ENCODE measurements at regions not wholly inside any gene's neighbourhood (a gene's known extent, or its start where the extent isn't known, plus 50 kb on each side); places are given as distances from the start of the nearest gene placed in this dataset.

DNA sequence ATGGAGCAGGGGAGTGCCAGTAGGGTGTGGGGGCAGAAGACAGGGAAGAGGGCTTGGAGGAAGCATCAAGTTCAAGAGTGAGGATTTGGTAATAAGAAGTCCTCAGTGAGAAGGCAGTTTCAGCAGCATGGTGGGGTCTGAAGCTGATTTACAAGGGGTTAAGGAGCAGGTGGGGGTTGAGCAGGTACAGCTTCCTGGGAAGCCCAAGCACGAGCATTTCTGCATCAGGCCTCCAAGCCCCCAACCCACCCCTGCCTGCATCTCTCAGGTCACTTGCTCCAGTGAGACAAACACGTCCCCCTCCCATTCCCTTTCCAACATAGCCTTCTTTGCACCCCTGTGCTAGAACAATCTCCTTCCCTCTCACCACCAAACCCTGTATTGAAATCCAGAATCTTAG lies 574.7 kb downstream of the MATN1 start:
- H3K27ac ChIP-seq (ENCODE audit: low read depth in 2 of 2, low read length in 2 of 2): no peak overlapping the region
- H3K27me3 ChIP-seq (ENCODE audit: control insufficient read depth in 2 of 2, insufficient read depth in 2 of 2, low read length in 2 of 2): no peaks in the 10 kb centered on the region
- H3K4me3 ChIP-seq (ENCODE audit: low read length in 2 of 2): no peak overlapping the region
- no peaks in the 10 kb centered on the region for H3K4me1 ChIP-seq (ENCODE audit: control insufficient read depth in 2 of 2, insufficient read depth in 2 of 2, low read length in 2 of 2)
- no peaks in the 10 kb centered on the region for H3K9me3 ChIP-seq (ENCODE audit: control insufficient read depth in 2 of 2, low read length in 2 of 2)
- no peak overlapping the region for H3K9ac ChIP-seq (ENCODE audit: low read depth in 1 of 2, low read length in 2 of 2)
- no peaks in the 10 kb centered on the region for H3K36me3 ChIP-seq (ENCODE audit: control insufficient read depth in 2 of 2, insufficient read depth in 2 of 2, low read length in 2 of 2)

DNA sequence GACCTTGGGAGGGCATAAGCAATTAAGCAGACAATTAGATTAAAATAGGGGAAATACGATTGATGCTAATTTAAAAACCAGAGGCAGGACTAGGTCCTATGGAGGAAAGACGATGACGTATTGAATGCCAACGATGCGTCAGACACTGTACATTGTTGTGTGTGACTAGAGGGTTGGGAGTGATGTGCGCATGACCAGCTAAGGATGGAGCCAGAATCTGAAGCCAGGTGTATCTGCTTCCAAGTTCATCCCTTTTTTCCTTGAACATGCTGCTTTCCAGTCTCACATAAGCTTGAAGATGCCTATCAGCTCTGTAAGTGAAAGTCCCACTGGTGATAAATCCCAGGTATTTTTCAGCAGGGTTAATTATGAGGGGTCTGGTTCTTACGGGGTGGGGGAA lies 576.2 kb downstream of the MATN1 start:
- Histone ChIP-seq H3K4me3 (ENCODE audit: low read length in 2 of 2) (no peak overlapping the region), H3K27ac (ENCODE audit: low read depth in 2 of 2, low read length in 2 of 2) (no peak overlapping the region), H3K9me3 (ENCODE audit: control insufficient read depth in 2 of 2, low read length in 2 of 2) (no peaks in the 10 kb centered on the region), H3K36me3 (ENCODE audit: control insufficient read depth in 2 of 2, insufficient read depth in 2 of 2, low read length in 2 of 2) (no peaks in the 10 kb centered on the region), H3K4me1 (ENCODE audit: control insufficient read depth in 2 of 2, insufficient read depth in 2 of 2, low read length in 2 of 2) (no peaks in the 10 kb centered on the region), H3K9ac (ENCODE audit: low read depth in 1 of 2, low read length in 2 of 2) (no peak overlapping the region), H3K27me3 (ENCODE audit: control insufficient read depth in 2 of 2, insufficient read depth in 2 of 2, low read length in 2 of 2) (no peaks in the 10 kb centered on the region)

DNA sequence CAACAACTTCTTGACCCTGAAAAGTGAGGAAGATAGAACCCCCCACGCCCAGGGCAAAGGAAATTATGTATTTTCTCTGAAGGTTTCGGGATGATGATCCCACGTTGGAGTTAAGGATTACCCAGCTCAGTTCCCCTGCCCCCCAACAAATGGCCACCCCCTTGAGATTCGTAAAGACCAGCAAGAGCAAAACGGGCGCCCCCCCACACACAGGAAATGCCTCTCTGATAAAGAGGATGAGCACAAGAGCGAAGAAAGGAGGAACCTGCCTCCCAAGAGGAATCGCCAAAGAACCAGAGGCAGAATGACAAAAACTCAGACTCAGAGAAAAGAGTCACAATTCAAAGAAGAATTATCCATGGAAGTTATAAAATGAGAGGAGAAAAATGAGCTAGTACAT lies 576.9 kb downstream of the MATN1 start:
- Histone ChIP-seq H3K4me1 (ENCODE audit: control insufficient read depth in 2 of 2, insufficient read depth in 2 of 2, low read length in 2 of 2) (no peaks in the 10 kb centered on the region), H3K4me3 (ENCODE audit: low read length in 2 of 2) (no peak overlapping the region), H3K9me3 (ENCODE audit: control insufficient read depth in 2 of 2, low read length in 2 of 2) (no peaks in the 10 kb centered on the region), H3K9ac (ENCODE audit: low read depth in 1 of 2, low read length in 2 of 2) (no peak overlapping the region), H3K36me3 (ENCODE audit: control insufficient read depth in 2 of 2, insufficient read depth in 2 of 2, low read length in 2 of 2) (no peaks in the 10 kb centered on the region), H3K27me3 (ENCODE audit: control insufficient read depth in 2 of 2, insufficient read depth in 2 of 2, low read length in 2 of 2) (no peaks in the 10 kb centered on the region), H3K27ac (ENCODE audit: low read depth in 2 of 2, low read length in 2 of 2) (no peak overlapping the region)

DNA sequence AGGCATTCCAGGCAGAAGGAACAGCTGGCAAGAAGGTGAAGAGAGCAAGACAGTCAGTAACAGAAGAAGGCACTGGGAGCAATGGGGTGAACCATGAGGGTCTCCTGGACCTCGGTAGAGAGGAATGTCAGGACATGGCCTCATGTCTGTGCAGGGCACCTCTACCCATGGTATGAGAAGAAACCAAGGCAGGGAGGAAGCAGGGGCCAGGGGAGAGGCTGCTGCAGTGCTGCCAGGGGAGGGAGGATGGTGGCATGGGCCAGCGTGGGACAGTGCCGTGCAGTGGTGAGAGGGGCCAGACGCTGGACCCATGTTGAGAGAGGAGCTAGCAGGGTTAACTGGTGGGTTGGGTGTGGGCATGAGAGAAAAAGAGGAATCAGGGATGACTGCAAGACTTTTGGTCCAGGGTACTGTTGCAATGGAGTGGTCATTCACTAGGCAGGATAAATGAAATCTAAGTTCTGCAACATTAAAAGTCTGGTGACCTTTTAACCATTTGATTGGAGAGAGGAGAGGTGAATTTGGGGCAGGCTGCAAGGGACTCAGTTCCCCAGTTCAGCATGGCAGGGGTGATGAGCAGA lies 577.6 kb downstream of the MATN1 start:
- Histone ChIP-seq H3K27me3 (ENCODE audit: control insufficient read depth in 2 of 2, insufficient read depth in 2 of 2, low read length in 2 of 2) (no peaks in the 10 kb centered on the region), H3K9me3 (ENCODE audit: control insufficient read depth in 2 of 2, low read length in 2 of 2) (no peaks in the 10 kb centered on the region), H3K4me3 (ENCODE audit: low read length in 2 of 2) (no peak overlapping the region), H3K9ac (ENCODE audit: low read depth in 1 of 2, low read length in 2 of 2) (no peak overlapping the region), H3K27ac (ENCODE audit: low read depth in 2 of 2, low read length in 2 of 2) (no peak overlapping the region), H3K4me1 (ENCODE audit: control insufficient read depth in 2 of 2, insufficient read depth in 2 of 2, low read length in 2 of 2) (no peaks in the 10 kb centered on the region), H3K36me3 (ENCODE audit: control insufficient read depth in 2 of 2, insufficient read depth in 2 of 2, low read length in 2 of 2) (no peaks in the 10 kb centered on the region)

DNA sequence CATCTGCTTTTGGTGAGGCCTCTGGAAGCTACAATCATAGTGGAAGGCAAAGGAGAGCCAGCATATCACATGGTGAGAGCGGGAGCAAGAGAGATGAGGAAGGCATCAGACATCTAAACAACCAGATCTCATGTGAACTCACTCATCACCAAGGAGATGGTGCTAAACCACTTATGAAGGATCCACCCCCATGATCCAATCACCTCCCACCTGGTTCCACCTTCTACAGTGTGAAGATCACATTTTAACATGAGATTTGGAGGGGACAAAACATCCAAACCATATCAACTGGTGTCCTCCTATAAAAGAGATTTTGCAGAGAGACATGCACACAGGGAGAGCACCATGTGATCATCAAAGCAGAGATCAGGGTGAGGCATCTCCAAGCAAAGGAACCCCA lies 578.6 kb downstream of the MATN1 start:
- H3K4me1 ChIP-seq (ENCODE audit: control insufficient read depth in 2 of 2, insufficient read depth in 2 of 2, low read length in 2 of 2): no peaks in the 10 kb centered on the region
- no peaks in the 10 kb centered on the region for H3K36me3 ChIP-seq (ENCODE audit: control insufficient read depth in 2 of 2, insufficient read depth in 2 of 2, low read length in 2 of 2)
- no peak overlapping the region for H3K4me3 ChIP-seq (ENCODE audit: low read length in 2 of 2)
- no peak overlapping the region for H3K9ac ChIP-seq (ENCODE audit: low read depth in 1 of 2, low read length in 2 of 2)
- no peaks in the 10 kb centered on the region for H3K9me3 ChIP-seq (ENCODE audit: control insufficient read depth in 2 of 2, low read length in 2 of 2)
- no peak overlapping the region for H3K27ac ChIP-seq (ENCODE audit: low read depth in 2 of 2, low read length in 2 of 2)
- no peaks in the 10 kb centered on the region for H3K27me3 ChIP-seq (ENCODE audit: control insufficient read depth in 2 of 2, insufficient read depth in 2 of 2, low read length in 2 of 2)

DNA sequence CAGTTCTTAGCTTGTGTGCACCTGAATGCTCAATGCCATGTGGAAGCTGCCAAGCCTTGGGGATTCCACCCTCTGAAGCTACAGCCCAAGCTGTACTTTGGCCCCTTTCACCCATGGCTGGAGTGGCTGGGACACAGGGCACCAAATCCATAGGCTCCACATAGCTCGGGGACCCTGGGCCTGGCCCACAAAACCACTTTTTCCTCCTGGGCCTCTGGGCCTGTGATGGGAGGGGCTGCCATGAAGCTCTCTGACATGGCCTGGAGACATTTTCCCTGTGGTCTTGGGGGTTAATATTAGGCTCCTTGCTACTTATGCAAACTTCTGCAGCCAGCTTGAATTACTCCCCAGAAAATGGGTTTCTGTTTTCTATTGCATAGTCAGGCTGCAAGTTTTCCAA lies 579.9 kb downstream of the MATN1 start:
- Histone ChIP-seq H3K9me3 (ENCODE audit: control insufficient read depth in 2 of 2, low read length in 2 of 2) (no peaks in the 10 kb centered on the region), H3K27ac (ENCODE audit: low read depth in 2 of 2, low read length in 2 of 2) (no peak overlapping the region), H3K4me3 (ENCODE audit: low read length in 2 of 2) (no peak overlapping the region), H3K36me3 (ENCODE audit: control insufficient read depth in 2 of 2, insufficient read depth in 2 of 2, low read length in 2 of 2) (no peaks in the 10 kb centered on the region), H3K9ac (ENCODE audit: low read depth in 1 of 2, low read length in 2 of 2) (no peak overlapping the region), H3K4me1 (ENCODE audit: control insufficient read depth in 2 of 2, insufficient read depth in 2 of 2, low read length in 2 of 2) (no peaks in the 10 kb centered on the region), H3K27me3 (ENCODE audit: control insufficient read depth in 2 of 2, insufficient read depth in 2 of 2, low read length in 2 of 2) (no peaks in the 10 kb centered on the region)

DNA sequence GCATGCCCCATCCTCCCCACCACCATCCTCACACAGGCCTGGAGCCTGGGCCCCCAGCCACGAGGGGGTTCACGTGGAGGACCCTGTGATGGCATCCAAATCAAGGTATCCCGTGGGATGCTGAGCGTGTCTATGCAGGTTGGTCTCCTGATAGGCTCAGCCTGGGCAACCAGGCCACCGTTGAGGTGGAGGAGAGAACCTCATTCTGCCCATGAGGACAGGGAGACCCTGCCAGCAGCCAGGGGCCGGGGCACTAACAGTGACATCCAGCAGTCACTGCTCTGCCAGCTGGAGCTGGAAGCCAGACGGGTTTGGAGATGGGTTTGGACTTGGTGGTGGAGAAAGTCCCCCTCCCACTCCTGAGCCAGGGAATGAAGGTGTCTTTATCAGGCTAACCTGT lies 582.8 kb downstream of the MATN1 start:
- no peak overlapping the region for H3K27ac ChIP-seq (ENCODE audit: low read depth in 2 of 2, low read length in 2 of 2)
- H3K27me3 ChIP-seq (ENCODE audit: control insufficient read depth in 2 of 2, insufficient read depth in 2 of 2, low read length in 2 of 2): no peaks in the 10 kb centered on the region
- H3K9me3 ChIP-seq (ENCODE audit: control insufficient read depth in 2 of 2, low read length in 2 of 2): no peaks in the 10 kb centered on the region
- no peak overlapping the region for H3K4me3 ChIP-seq (ENCODE audit: low read length in 2 of 2)
- H3K9ac ChIP-seq (ENCODE audit: low read depth in 1 of 2, low read length in 2 of 2): no peak overlapping the region
- no peaks in the 10 kb centered on the region for H3K36me3 ChIP-seq (ENCODE audit: control insufficient read depth in 2 of 2, insufficient read depth in 2 of 2, low read length in 2 of 2)
- no peaks in the 10 kb centered on the region for H3K4me1 ChIP-seq (ENCODE audit: control insufficient read depth in 2 of 2, insufficient read depth in 2 of 2, low read length in 2 of 2)

DNA sequence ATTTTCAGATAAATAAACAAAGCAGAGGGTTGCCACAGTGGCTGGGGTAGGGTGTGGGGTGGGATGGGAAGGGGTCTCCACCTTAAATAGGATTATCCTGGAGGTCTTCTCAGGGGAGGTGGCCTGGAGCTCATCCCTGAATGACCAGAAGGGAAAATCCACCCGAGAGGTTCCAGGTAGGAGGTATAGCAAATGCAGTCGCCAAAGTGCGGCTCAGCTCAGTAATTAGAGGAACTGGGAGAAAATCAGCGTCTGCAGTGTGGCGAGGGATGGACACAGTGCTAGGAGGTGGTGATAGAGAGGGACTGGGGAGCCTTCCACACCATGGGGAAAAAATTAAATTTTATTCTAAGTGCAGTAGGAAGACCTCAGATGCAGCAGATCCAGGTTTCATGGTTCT lies 584.5 kb downstream of the MATN1 start:
- H3K36me3 ChIP-seq (ENCODE audit: control insufficient read depth in 2 of 2, insufficient read depth in 2 of 2, low read length in 2 of 2): no peaks in the 10 kb centered on the region
- no peaks in the 10 kb centered on the region for H3K9me3 ChIP-seq (ENCODE audit: control insufficient read depth in 2 of 2, low read length in 2 of 2)
- H3K27ac ChIP-seq (ENCODE audit: low read depth in 2 of 2, low read length in 2 of 2): no peak overlapping the region
- H3K9ac ChIP-seq (ENCODE audit: low read depth in 1 of 2, low read length in 2 of 2): no peak overlapping the region
- H3K4me3 ChIP-seq (ENCODE audit: low read length in 2 of 2): no peak overlapping the region
- H3K4me1 ChIP-seq (ENCODE audit: control insufficient read depth in 2 of 2, insufficient read depth in 2 of 2, low read length in 2 of 2): no peaks in the 10 kb centered on the region
- H3K27me3 ChIP-seq (ENCODE audit: control insufficient read depth in 2 of 2, insufficient read depth in 2 of 2, low read length in 2 of 2): no peaks in the 10 kb centered on the region

DNA sequence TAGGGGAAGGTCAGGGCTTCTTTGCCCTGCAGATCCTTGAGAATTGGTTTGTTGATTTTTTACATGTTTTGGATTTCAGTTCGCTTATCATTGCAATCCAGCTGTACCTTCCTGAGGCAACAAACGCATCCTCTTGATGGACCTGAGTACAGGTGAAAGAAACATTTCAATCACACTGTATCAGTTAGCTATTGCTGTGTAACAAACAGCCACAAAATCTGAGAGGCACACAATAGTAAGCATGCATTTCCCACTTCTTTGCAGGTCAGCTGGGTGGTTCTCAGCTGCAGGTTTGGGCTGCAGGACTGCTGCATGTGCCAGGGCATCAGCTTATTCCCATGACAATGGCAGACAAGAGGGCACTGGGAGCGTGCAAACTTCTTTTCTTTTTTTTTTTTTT lies 586.4 kb downstream of the MATN1 start:
- no peak overlapping the region for H3K9ac ChIP-seq (ENCODE audit: low read depth in 1 of 2, low read length in 2 of 2)
- no peak overlapping the region for H3K27ac ChIP-seq (ENCODE audit: low read depth in 2 of 2, low read length in 2 of 2)
- no peaks in the 10 kb centered on the region for H3K4me1 ChIP-seq (ENCODE audit: control insufficient read depth in 2 of 2, insufficient read depth in 2 of 2, low read length in 2 of 2)
- H3K36me3 ChIP-seq (ENCODE audit: control insufficient read depth in 2 of 2, insufficient read depth in 2 of 2, low read length in 2 of 2): no peaks in the 10 kb centered on the region
- H3K4me3 ChIP-seq (ENCODE audit: low read length in 2 of 2): no peak overlapping the region
- H3K9me3 ChIP-seq (ENCODE audit: control insufficient read depth in 2 of 2, low read length in 2 of 2): no peaks in the 10 kb centered on the region
- no peaks in the 10 kb centered on the region for H3K27me3 ChIP-seq (ENCODE audit: control insufficient read depth in 2 of 2, insufficient read depth in 2 of 2, low read length in 2 of 2)

DNA sequence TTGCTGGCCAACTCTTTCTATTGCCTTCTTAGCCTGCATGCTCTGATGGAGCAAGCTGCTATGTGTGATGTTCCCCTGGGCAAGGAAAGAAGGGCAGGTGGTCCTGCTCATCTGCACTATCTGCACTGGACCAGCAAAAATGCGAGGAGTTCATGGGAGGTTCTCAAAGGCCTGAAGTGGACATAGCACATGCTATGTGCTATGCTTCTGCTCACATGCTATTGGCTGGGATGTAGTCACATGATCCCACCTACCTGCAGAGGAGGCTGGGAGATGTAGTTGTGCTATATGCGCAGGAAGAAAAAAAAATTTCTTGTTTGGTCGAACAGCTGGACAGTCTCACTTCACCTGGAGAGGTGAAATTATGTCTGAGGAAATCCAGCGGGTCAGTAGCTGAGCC lies 587.7 kb downstream of the MATN1 start:
- Histone ChIP-seq H3K36me3 (ENCODE audit: control insufficient read depth in 2 of 2, insufficient read depth in 2 of 2, low read length in 2 of 2) (no peaks in the 10 kb centered on the region), H3K9ac (ENCODE audit: low read depth in 1 of 2, low read length in 2 of 2) (no peak overlapping the region), H3K27ac (ENCODE audit: low read depth in 2 of 2, low read length in 2 of 2) (no peak overlapping the region), H3K9me3 (ENCODE audit: control insufficient read depth in 2 of 2, low read length in 2 of 2) (no peaks in the 10 kb centered on the region), H3K4me1 (ENCODE audit: control insufficient read depth in 2 of 2, insufficient read depth in 2 of 2, low read length in 2 of 2) (no peaks in the 10 kb centered on the region), H3K4me3 (ENCODE audit: low read length in 2 of 2) (no peak overlapping the region), H3K27me3 (ENCODE audit: control insufficient read depth in 2 of 2, insufficient read depth in 2 of 2, low read length in 2 of 2) (no peaks in the 10 kb centered on the region)

Data from mucosa of rectum (tissue), 2 donors.